PC-9 (cell line): ENCODE measurements at regions not wholly inside any gene's neighbourhood (a gene's known extent, or its start where the extent isn't known, plus 50 kb on each side); places are given as distances from the start of the nearest gene placed in this dataset.

Experiments
- EZH2 ChIP-seq: fragments of 200-600 bp; sonication (generic); IDR thresholded peaks from 2 replicates; pipeline ENCODE4 v1.8.0; 2017; ENCODE audit warnings: antibody characterized with exemption, low read depth
- TF ChIP-seq, protein P1 (sequence below): fragments of 200-600 bp; sonication (generic); conservative IDR thresholded peaks from 2 replicates; pipeline ENCODE4 v1.6.1; 2017; ENCODE audit warnings: mixed run types, antibody characterized with exemption, mild to moderate bottlenecking, moderate library complexity

- TF ChIP-seq, protein P1, sequence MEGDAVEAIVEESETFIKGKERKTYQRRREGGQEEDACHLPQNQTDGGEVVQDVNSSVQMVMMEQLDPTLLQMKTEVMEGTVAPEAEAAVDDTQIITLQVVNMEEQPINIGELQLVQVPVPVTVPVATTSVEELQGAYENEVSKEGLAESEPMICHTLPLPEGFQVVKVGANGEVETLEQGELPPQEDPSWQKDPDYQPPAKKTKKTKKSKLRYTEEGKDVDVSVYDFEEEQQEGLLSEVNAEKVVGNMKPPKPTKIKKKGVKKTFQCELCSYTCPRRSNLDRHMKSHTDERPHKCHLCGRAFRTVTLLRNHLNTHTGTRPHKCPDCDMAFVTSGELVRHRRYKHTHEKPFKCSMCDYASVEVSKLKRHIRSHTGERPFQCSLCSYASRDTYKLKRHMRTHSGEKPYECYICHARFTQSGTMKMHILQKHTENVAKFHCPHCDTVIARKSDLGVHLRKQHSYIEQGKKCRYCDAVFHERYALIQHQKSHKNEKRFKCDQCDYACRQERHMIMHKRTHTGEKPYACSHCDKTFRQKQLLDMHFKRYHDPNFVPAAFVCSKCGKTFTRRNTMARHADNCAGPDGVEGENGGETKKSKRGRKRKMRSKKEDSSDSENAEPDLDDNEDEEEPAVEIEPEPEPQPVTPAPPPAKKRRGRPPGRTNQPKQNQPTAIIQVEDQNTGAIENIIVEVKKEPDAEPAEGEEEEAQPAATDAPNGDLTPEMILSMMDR: no peak
- TF ChIP-seq EZH2: no peak
These were observed 204.9 kb upstream of the LINGO1 start for GRCh38 chr15:77837649-77838025.
